HG03066 (cell line): ENCODE measurements at regions not wholly inside any gene's neighbourhood (a gene's known extent, or its start where the extent isn't known, plus 50 kb on each side); places are given as distances from the start of the nearest gene placed in this dataset.
A peak's percentile ranks its signal among the peaks of the same experiment; 100 is the strongest.

Source experiments
- ATAC-seq: cut with Tn5 transposase; IDR thresholded peaks from one replicate; pipeline ENCODE4 v1.9.1; 2021; ENCODE audit warnings: low read depth; ENCODE audit not compliant: unreplicated experiment

DNA sequence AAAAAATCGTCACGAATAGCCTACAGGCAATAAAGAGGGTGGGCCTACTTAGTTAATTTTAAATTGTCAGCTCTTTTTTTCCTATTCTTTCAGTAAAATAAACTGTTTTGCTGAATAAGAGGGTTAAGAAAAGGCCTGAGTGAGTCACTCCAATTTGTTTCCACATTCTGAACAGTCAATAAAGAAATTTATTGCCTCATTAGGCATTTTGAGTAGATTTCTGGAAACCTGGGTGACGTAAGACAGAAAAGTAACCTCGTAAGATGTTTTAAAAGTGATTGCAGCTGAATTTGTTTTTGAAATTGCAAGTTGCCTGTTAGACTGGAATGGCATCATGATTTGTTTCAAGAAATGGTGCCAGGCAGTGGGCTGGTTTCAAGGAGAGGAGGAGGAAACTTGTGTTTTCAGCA, 439.3 kb downstream of the USP25 start:
- ATAC-seq = no peak

DNA sequence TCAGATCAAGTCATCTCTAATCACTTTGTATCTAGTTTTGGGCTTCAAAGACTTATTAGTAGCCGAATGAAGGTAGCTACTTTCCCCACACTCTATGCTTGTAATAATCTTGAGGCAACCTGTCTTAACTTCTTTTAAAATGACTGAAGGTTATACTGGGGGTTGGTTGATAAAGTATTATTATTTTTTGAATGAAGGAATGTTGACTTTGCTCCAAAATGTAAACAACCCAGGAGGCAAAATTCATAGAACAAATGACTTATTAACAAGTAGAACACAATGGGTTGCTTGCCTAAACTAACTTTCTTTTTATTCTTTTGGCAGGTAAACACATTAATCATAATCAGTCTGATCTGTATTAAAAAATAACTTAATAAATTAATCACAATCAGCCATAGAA, 440.0 kb downstream of the USP25 start:
- ATAC-seq = no peak

- no peak for ATAC-seq
Measured at GRCh38 chr21:16176570-16176969, 446.8 kb downstream of the USP25 start.

DNA sequence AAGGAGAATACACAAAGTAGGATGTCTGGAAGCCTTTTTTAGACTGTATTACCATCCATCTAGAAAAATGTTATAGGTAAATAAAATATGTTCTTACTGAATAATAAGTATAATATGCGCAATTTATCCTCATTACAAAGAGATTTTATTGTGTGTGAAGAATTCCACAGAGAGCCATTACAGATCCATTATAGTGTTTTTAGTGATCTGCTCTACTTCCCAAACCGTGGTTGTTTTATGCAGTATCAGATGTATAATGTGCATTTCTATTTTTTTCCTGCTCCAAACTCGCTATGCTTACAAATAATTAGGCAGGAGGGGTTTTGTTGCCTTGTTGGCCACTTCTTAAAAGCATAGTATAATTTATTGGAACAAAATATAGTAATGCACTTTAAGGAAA, 447.8 kb downstream of the USP25 start:
- no peak for ATAC-seq

- ATAC-seq = no peak
Measured at GRCh38 chr21:16179773-16180172, 450.0 kb downstream of the USP25 start.

DNA sequence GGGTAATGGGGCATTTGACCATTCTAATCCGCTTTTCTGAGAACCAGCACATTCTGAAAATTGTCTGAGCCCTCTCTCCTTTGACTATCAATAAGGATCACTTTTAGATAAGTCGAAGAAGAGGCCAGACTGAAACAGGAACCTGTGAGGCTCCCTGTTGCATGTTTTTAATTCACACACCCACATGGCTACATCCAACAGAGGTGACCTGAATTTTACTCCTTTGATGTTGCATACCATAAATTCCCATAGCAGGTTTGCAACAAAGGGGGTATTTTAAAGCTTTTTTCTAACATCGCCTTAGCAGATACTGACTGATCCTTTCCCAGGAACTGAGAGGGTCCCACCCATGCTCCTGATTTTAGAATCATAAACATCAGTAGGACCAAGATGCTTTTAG, 450.8 kb downstream of the USP25 start:
- ATAC-seq = no peak

GRCh38 chr21:16181018-16181417, 451.2 kb downstream of the USP25 start:
- ATAC-seq = no peak

DNA sequence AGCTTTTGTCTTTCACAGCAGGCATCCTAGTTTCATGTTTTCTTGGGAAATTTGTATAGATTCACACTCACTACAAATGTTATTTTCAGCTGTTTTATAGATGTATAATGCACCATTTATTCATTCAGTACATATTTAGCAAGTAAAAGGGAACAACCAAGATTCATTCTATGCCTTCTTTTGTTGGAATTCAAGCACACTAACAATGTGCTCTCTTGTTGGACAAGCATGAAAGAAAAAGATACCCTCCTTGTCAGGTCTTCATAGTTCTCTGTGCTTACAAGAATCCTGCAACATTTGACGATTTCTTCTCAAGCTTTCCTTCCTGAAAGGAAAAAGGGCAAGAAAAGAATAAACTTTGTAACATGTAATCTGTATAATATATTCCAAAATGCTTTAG, 456.0 kb downstream of the USP25 start:
- ATAC-seq = no peak

- no peak for ATAC-seq
Measured at GRCh38 chr21:16186742-16187141, 457.0 kb downstream of the USP25 start.

DNA sequence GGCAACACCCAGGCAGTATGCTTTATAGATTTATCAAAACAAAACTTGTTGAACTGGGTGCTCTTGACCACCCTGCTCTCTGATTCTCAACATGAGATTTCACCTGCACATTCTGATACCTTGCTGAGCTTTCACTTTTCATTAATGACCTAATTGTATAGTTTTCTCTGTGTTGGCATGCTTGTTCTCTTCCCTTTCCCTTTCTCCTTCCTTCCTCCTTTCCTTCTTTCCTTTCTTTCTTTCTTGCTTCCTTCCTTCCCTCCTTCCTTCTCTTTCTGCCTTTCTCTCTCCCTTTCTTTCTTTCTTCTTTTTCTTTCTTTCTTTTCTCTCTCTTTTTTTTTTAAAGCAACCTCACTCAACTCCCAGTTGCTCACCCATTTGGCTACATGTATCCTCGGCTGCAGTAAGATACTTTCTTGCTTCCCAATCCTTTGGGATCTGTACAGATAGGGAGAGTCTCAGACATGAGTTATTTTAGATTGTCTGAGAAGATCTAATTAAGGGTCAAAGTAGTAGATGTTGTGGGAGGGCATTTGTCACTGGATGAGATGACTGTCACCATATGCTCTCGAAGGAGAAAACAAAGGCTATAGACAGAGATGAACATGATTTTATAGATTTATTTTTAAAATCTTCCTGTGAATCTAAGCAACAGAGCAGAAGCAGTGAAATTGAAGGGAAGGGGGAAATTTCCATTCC, 458.0 kb downstream of the USP25 start:
- ATAC-seq = no peak

GRCh38 chr21:16192902-16193301, 463.1 kb downstream of the USP25 start:
- ATAC-seq = no peak

DNA sequence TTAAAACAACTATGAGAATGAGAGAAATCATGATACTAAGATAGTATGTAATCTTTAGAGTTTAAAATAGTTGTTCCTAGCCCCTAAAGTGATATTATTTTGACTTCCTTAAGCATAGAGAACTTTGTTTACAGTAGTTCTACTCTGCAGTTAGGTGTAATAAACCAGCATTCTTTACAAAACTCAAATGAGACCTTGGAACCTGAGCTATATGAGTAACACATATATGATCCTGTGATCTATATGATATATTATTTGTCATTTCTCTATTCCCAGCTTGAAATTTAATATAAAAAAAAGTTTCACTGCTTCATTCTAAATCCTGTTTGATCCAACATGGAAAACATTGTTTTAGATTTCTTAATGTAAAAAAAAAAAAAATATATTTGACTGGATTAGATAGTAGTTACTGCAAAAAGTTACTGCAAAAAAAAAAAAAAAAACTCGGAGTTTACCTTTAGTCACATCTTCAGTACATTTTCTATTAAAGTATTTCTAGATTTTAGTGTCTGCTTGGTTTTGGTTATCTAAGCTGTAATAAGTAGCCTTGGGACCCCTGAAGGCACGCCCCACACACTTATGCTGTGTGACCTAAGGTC, 463.8 kb downstream of the USP25 start:
- ATAC-seq = no peak

DNA sequence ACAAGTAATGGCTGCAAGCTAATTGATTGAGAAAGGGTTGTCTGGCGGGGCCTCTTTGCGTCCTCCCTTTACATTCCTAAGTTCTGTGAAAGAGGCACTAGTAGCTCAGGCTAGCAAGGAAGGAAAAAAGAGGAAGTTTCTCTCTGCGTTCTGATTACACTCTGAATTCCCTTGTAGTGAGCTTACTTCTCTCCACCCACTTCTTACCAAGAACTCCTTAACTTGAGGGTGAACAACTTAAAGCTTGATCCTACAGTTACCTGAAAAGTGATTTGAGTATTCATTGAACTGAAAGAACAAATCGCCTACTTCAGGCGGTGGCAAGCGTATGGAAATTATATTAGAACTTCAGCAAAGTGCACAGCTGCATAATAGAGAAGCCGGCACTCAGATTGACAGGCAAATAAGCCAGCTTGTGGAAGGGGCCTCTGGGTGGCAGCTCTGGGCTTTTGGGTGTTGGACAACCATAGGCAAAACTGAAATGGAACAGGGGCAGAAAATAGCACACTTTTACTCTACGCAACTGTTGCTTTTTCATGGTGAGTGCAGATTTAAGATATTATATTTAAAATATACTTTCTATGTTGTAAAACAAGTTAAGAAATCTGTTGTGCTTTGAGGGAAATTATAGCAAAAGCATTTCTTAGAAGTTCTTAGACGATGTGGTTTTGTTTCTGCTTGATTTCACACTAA, 464.5 kb downstream of the USP25 start:
- ATAC-seq = peak; percentile 74

DNA sequence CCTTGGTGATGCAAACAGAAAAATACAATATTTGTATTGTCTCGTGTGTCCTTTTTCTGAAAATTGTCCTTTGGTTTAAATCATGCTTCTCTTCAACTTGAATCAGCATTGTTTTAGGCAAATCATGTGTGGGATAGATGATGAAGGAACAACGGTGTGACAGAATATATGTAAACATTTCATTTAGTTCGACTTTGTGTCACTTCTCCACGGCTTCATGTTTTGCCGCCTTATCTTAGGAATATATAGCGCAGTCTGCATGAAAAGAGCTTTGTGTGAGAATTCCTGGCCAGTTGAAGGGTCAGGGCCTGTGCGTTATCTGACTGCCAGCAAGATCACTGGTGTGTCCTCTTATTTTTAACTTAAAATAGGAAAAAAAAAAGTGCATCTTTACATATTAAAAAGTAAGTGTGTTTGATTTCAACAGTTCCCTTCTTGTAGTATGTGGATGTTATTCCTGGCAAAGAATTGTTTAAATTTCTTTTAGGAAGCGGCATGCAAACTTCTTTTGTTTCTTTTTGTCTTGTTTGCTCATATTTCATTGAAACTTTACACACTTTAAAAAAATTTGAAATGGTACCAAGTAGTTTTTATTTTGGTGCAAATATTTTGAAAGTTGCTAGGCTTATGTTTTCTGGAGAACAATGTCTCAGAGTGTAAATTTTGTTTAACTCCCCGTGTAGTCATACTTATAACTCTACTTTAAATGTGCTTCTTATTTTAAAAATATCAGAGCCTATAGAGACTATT, 465.2 kb downstream of the USP25 start:
- no peak for ATAC-seq

GRCh38 chr21:16195538-16195910, 465.7 kb downstream of the USP25 start:
- ATAC-seq = no peak

- ATAC-seq = no peak
Measured at GRCh38 chr21:16196001-16196400, 466.2 kb downstream of the USP25 start.

- no peak for ATAC-seq
Measured at GRCh38 chr21:16198546-16198945, 468.8 kb downstream of the USP25 start.

DNA sequence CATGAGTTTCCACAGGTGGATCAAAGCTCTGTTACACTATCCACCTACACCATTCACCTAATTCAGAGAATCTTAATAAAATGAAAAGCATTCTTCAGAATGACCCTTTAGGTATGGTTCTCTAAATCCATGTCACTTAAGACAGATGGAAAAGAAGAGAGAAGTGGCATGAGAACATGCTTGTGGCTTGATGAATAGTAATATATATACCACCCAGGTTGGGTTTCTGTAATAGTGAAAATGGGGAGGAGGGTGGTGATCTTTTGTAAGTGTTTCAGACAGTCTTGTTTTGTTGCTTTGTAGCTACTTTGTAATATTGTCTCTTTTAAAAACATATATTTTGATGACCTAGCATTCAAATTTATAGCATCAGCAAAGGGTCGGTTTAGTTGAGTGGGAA, 469.8 kb downstream of the USP25 start:
- no peak for ATAC-seq

DNA sequence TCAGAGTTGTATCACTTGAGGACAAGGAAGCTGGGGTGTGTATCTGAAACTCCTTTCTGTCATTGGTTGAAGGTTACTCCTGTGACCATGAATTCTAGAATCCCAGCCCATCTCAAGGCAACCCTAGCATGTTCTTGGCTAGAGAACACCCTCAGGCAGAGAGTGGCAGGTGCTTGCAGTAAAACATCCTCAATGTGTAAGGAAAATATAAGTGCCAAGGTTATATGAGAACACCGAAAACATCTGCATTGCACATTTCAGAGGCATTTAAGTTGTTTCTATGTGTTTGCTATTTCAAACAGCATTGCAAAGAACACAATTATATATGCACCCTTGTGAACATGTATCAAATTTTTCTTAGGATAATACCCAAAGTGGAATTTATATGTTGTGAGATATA, 471.9 kb downstream of the USP25 start:
- no peak for ATAC-seq

DNA sequence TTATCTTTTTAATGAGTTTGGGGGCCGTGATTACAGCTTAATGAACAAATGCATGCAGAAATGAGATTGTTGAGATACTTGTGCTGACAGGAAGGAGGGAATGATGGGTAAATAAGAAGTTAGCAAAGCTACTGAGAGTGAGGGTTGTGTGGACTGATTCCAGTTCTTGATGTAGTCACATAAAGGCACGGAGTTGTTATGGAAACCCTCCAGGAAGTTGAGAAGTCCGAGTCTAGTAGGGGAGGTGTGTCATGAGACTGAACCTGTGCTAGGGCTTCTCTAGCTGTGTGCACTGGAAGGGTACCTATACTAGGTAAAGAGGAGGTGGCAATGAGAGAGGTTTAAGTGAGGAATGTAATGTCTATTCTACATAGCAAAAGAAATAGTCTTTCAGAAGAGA, 475.7 kb downstream of the USP25 start:
- ATAC-seq = no peak
